Tibial nerve (tissue), 4 donors: ENCODE measurements at regions not wholly inside any gene's neighbourhood (a gene's known extent, or its start where the extent isn't known, plus 50 kb on each side); places are given as distances from the start of the nearest gene placed in this dataset.

ENCODE experiments used
- DNase-seq, 2 donors: peaks; one replicate each; pipeline ENCODE4 v3.0.0-alpha.2; 2019; ENCODE audit warnings: low spot score in 2 of 2
- H3K27ac ChIP-seq, 4 donors: fragments of 200-600 bp; sonication (generic) in 3 of 4; one replicate each; pipeline ENCODE4 v1.5.1; 2017 to 2019; ENCODE audit warnings: mild to moderate bottlenecking in 1 of 4
- H3K27me3 ChIP-seq, 2 donors: fragments of 200-600 bp; sonication (generic) in 1 of 2; one replicate each; pipeline versions ENCODE4 v1.5.1 to v1.6.0; 2017 to 2019
- H3K36me3 ChIP-seq, 3 donors: fragments of 200-600 bp; sonication (generic); one replicate each; pipeline ENCODE4 v1.5.1; 2018 to 2019
- H3K4me1 ChIP-seq, 4 donors: fragments of 200-600 bp; sonication (generic) in 3 of 4; one replicate each; pipeline ENCODE4 v1.5.1; 2017 to 2019
- H3K4me3 ChIP-seq, 4 donors: fragments of 200-600 bp; sonication (generic) in 3 of 4; one replicate each; pipeline ENCODE4 v1.5.1; 2017 to 2019; ENCODE audit warnings: mild to moderate bottlenecking in 1 of 4, moderate library complexity in 1 of 4
- H3K9me3 ChIP-seq, 4 donors: fragments of 200-600 bp; sonication (generic) in 3 of 4; one replicate each; pipeline ENCODE4 v1.5.1; 2017 to 2019
- EP300 ChIP-seq, 2 donors: sonication (generic); formaldehyde crosslinking; IDR thresholded peaks; one replicate each; pipeline ENCODE4 v1.6.1; 2017; ENCODE audit warnings: antibody characterized with exemption in 2 of 2, mild to moderate bottlenecking in 1 of 2
- POLR2A ChIP-seq, 2 donors: fragments of 450-650 bp; IDR thresholded peaks; one replicate each; pipeline ENCODE4 v1.6.1; 2017; ENCODE audit warnings: antibody characterized with exemption in 2 of 2, mild to moderate bottlenecking in 2 of 2, moderate library complexity in 2 of 2
- WGBS, 2 donors: methylation state at CpG; one replicate each; pipeline ENCODE4 v1.1.5; 2018; 5-methylcytosine and 5-hydroxymethylcytosine counted together
- TF ChIP-seq, protein P1 (sequence below), 5 experiments: fragments of 200-600 bp in 3 of 5; fragments of 450-650 bp in 2 of 5; sonication (generic) in 3 of 5; IDR thresholded peaks; one replicate each; pipeline ENCODE4 v1.5.1; 2016 to 2019; ENCODE audit warnings: antibody characterized with exemption in 5 of 5, mild to moderate bottlenecking in 3 of 5, moderate library complexity in 2 of 5

DNA sequence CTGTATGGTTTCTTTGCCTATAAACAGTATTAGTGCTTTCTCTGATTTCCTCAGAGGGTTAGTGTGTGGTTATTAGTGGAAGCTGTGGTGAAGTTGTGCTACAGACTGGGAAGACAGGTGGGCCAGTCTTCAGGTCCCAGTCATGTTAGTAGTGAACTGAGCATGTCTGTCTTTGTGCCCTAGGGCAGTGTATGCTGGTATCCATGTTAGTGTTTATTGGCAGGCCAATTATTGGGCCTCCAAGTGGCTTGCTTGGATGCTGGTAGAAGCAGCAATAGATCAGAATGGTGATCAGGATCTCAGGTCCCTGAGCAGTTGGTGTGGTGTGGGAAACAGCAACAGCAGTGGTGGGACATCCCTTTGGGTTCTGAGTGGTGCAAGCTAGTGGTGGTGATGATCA is 137.6 kb downstream of the OTOR start:
- H3K27ac ChIP-seq = no peak overlapping the region
- H3K9me3 ChIP-seq = peaks cover 0 to 9% (median 0%) of the 10 kb centered on the region in 4 donors
- H3K27me3 ChIP-seq = no peaks in the 10 kb centered on the region
- no peaks in the 10 kb centered on the region for H3K4me1 ChIP-seq
- H3K36me3 ChIP-seq = no peaks in the 10 kb centered on the region
- no peak for TF ChIP-seq POLR2A (IDR thresholded peaks at IDR 0.05)
- TF ChIP-seq, protein P1, sequence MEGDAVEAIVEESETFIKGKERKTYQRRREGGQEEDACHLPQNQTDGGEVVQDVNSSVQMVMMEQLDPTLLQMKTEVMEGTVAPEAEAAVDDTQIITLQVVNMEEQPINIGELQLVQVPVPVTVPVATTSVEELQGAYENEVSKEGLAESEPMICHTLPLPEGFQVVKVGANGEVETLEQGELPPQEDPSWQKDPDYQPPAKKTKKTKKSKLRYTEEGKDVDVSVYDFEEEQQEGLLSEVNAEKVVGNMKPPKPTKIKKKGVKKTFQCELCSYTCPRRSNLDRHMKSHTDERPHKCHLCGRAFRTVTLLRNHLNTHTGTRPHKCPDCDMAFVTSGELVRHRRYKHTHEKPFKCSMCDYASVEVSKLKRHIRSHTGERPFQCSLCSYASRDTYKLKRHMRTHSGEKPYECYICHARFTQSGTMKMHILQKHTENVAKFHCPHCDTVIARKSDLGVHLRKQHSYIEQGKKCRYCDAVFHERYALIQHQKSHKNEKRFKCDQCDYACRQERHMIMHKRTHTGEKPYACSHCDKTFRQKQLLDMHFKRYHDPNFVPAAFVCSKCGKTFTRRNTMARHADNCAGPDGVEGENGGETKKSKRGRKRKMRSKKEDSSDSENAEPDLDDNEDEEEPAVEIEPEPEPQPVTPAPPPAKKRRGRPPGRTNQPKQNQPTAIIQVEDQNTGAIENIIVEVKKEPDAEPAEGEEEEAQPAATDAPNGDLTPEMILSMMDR (IDR thresholded peaks at IDR 0.05) = no peak
- no peak for TF ChIP-seq EP300 (IDR thresholded peaks at IDR 0.05)
- no peak overlapping the region for H3K4me3 ChIP-seq
- DNase-seq = no peak

- no peak for DNase-seq
- Histone ChIP-seq H3K9me3 (no peaks in the 10 kb centered on the region), H3K4me3 (no peak overlapping the region), H3K36me3 (no peaks in the 10 kb centered on the region), H3K27ac (peak overlapping the region in 1 of 4 donors; percentile 10), H3K4me1 (peaks cover 0 to 6% (median 3%) of the 10 kb centered on the region in 4 donors), H3K27me3 (no peaks in the 10 kb centered on the region)
- WGBS, 2 donors = 32 to 49% methylated on average over 4 of the region's 4 CpGs
- TF ChIP-seq, protein P1 (IDR thresholded peaks at IDR 0.05) = no peak
- TF ChIP-seq POLR2A (IDR thresholded peaks at IDR 0.05) (no peak), EP300 (IDR thresholded peaks at IDR 0.05) (no peak)
Observed at GRCh38 chr20:16898433-16898832, 150.3 kb downstream of the OTOR start.

DNA sequence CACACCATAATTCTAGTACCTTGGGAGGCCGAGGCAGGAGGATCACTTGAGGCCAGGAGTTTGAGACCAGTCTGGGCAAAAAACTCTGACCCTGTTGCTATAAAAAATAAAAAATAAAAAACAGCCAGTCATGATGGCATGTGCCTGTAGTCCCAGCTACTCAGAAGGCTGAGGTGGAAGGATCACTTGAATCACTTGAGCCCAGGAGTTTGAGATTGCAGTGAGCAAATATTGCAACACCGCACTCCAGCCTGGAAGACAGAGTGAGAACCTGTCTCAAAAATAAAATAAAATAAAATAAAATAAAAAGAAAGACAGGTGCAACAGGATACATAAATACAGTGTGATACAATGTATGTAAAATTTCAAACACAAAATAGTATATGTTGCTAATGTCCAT is 154.5 kb downstream of the OTOR start:
- no peaks in the 10 kb centered on the region for H3K36me3 ChIP-seq
- WGBS, 2 donors = 91 to 95% methylated on average over 2 of the region's 2 CpGs
- TF ChIP-seq POLR2A (IDR thresholded peaks at IDR 0.05) (no peak), EP300 (IDR thresholded peaks at IDR 0.05) (no peak)
- TF ChIP-seq, protein P1 (IDR thresholded peaks at IDR 0.05) = no peak
- peaks cover 0 to 6% (median 0%) of the 10 kb centered on the region in 4 donors for H3K9me3 ChIP-seq
- H3K4me3 ChIP-seq = no peak overlapping the region
- no peaks in the 10 kb centered on the region for H3K27me3 ChIP-seq
- no peak overlapping the region for H3K27ac ChIP-seq
- DNase-seq = no peak
- peaks cover 0 to 6% (median 3%) of the 10 kb centered on the region in 4 donors for H3K4me1 ChIP-seq

- no peak overlapping the region for H3K4me3 ChIP-seq
- H3K27ac ChIP-seq = no peak overlapping the region
- DNase-seq = no peak
- TF ChIP-seq, protein P1 (IDR thresholded peaks at IDR 0.05) = no peak
- TF ChIP-seq EP300 (IDR thresholded peaks at IDR 0.05) = no peak
- no peak for TF ChIP-seq POLR2A (IDR thresholded peaks at IDR 0.05)
- H3K36me3 ChIP-seq = no peaks in the 10 kb centered on the region
- H3K4me1 ChIP-seq = no peaks in the 10 kb centered on the region
- peaks cover 0 to 7% (median 0%) of the 10 kb centered on the region in 4 donors for H3K9me3 ChIP-seq
- 51 to 55% methylated on average over 5 of the region's 5 CpGs for WGBS, 2 donors
- no peaks in the 10 kb centered on the region for H3K27me3 ChIP-seq
Observed at GRCh38 chr20:16904751-16905150, 156.6 kb downstream of the OTOR start.

DNA sequence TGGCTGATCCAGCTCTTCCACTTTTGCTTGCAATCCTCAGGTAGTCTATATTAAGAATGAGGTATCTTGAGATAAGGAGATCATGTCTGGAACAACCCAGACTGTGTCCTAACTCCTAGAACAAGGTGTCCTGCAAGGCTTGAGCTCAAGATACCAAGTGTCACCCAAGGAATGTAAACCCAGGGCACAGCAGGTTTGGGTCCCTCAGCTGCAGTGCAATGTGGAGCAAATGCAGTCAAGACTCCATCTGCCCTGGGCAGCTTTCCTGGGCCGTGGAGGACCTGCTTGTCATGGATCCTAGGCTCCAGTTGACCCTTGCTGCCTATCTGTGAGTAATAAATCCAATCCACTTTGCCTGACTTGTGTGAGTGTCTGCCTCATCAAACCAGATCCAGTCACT is 166.1 kb downstream of the OTOR start:
- peaks cover 0 to 15% (median 0%) of the 10 kb centered on the region in 4 donors for H3K9me3 ChIP-seq
- DNase-seq = no peak
- H3K27me3 ChIP-seq = no peaks in the 10 kb centered on the region
- H3K4me3 ChIP-seq = no peak overlapping the region
- no peak for TF ChIP-seq POLR2A (IDR thresholded peaks at IDR 0.05)
- TF ChIP-seq, protein P1 (IDR thresholded peaks at IDR 0.05) = no peak
- TF ChIP-seq EP300 (IDR thresholded peaks at IDR 0.05) = no peak
- 75 to 79% methylated on average over 1 of the region's 1 CpG for WGBS, 2 donors
- no peaks in the 10 kb centered on the region for H3K4me1 ChIP-seq
- H3K27ac ChIP-seq = no peak overlapping the region
- no peaks in the 10 kb centered on the region for H3K36me3 ChIP-seq
